Right forelimb (tissue), 1 donor: ENCODE measurements at regions not wholly inside any gene's neighbourhood (a gene's known extent, or its start where the extent isn't known, plus 50 kb on each side); places are given as distances from the start of the nearest gene placed in this dataset.
"Not testable (repeated sequence)": the region's sequence is repeated elsewhere in the genome, so short reads cannot be mapped to it uniquely, and the experiment has no call there.

Source experiments
- DNase-seq: peaks from one replicate; pipeline ENCODE4 v3.0.0-alpha.2; 2018

DNA sequence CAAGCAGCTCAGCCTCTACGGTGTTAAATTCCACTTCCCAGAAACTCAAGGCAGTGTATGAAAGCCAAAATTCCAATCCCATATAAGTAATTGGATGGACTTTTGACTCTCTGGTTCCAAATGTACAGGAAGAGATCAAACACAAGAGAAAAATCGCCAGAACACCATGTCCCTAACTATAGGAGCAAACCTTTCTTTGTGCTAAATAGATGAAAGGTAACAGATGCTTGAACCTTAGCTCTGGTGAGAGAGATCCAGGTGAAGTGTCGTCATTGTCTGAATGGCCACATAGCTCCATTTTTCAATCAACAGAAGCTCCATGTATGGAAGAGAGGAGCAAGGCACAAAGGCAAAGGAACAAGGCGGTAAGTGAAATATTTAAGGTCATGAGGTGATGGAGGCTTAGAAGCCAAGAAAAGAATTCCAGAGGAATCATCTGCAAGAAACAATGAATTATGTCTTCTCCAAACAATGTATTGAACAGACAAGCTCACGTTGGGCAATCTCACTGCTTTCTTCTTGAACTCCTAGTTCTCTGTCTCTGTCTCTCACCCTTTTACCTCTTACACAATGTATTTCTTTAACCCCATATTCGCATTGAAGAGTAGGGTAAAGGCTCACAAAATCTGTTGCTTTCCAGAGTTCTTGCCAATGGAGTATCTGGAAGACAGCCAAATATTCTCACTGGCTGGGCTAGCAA is 585.1 kb downstream of the GATA3 start:
- DNase-seq = no peak

DNA sequence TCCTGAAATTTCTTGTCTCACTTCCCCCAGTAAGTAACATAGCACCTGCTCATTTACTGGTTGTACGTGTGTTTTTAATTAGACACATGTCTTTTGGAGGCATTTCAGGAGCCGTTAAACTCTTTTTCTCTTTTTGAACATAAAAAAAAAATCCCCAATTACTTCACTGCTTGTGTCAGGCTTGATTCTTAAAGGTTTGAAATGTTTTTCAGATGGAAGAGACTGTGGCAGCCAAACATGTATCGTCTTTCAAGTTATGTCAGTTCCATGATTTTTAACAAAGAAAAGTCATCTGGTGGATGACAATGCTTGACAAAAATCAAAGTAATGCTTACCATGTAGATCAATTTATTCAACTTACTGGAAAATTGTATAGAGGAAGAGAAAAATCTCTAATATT is 585.8 kb downstream of the GATA3 start:
- no peak for DNase-seq

- DNase-seq = no peak
Measured at GRCh38 chr10:8640878-8641277, 586.4 kb downstream of the GATA3 start.

DNA sequence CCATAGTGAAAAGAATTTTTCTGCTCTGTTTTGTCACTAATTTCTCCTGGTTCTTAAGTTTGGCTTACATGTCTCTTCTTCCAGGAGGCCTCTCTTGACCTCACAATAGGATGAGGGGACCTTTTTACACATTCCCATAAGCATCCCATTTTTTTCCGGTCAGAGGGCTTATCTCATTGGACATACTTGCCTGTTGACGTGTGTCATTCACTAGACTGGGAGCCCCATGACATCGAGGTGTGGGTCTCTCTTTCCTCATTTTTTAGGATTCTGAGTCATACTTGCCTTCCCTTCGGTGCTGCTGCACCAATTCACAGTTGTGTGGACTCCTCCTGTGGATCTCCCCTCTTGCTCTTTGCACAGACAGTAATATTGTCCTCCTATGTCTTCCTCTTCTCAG is 601.8 kb downstream of the GATA3 start:
- no peak for DNase-seq

DNA sequence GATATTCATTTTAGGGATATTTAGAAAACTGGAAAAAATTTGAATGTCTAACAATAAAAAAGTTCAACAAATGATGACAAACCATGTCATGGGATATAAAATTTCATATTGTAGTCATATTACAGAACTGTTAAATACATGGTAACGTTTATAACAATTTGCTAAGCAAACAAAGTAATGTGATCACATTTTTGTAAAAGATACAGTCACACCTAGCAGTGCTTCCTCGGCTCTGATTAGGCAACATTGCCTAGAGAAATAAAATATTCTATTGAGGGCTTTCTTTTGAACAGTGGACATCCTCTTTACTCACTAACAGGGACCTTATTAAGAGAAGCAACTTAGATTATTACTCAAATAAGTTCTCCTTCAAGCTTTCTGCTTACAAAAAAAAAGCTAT is 605.5 kb downstream of the GATA3 start:
- no peak for DNase-seq

DNA sequence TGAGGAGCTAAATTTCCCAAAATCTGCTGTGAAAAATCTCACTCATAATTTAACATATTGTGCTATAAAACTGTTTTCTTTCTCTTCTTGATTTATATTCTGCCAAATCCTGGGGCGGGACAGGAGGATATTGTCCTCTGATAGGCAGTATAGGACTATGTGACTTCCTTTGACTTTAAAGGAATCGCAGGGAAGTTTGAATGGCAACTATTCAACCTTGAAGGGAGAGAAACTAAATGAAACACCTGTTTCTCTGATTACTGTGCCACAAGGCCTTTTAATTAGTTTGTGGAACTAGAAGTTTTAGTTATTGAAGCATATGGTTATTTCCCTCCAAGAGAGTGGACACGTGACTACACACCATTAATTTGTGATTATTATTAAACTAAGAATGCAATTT is 607.4 kb downstream of the GATA3 start:
- DNase-seq = no peak

- no peak for DNase-seq
Measured at GRCh38 chr10:8663131-8663530, 608.6 kb downstream of the GATA3 start.

GRCh38 chr10:8665322-8665721 is 610.8 kb downstream of the GATA3 start:
- no peak for DNase-seq

GRCh38 chr10:8670461-8670860 is 616.0 kb downstream of the GATA3 start:
- no peak for DNase-seq

- no peak for DNase-seq
Measured at GRCh38 chr10:8674230-8674629, 619.7 kb downstream of the GATA3 start.

DNA sequence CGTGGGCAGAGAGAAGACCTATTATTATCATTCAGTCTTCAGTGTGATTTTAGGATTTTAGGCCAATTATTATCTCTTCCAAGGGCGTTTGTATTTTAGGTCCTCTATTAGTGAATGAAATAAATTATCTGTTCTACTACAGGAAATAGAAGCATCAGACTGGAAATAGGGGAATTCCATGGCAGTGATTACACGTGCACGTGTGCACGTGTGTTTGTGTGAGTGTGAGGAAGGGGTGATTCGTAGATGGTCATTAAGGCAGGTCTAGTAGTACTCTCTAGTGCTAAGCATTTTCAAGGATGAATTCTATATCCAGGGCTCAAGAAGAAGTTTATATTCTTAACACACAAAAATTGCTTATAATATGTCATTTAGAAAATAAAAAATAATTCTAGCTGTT is 623.2 kb downstream of the GATA3 start:
- DNase-seq = no peak

GRCh38 chr10:8684916-8685315 is 630.4 kb downstream of the GATA3 start:
- not testable (repeated sequence) for DNase-seq

DNA sequence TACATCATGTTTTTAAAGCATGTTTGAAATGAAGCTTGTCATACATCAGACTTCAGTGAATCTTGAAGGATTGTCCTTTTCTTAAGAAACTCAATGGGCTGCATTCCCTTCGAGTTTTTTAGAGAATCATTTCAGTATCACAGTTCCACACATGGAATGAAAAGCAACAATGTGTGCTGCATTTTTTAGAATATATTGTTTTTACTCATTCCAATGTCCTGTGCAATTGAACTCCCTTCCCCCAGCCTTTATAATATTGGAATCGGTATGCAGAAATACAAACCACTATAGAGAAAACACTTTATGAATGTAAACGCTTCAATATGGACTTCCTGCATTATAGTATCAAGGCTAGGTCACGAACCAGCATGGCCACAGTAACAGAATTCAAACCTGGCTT is 634.4 kb downstream of the GATA3 start:
- DNase-seq = no peak

DNA sequence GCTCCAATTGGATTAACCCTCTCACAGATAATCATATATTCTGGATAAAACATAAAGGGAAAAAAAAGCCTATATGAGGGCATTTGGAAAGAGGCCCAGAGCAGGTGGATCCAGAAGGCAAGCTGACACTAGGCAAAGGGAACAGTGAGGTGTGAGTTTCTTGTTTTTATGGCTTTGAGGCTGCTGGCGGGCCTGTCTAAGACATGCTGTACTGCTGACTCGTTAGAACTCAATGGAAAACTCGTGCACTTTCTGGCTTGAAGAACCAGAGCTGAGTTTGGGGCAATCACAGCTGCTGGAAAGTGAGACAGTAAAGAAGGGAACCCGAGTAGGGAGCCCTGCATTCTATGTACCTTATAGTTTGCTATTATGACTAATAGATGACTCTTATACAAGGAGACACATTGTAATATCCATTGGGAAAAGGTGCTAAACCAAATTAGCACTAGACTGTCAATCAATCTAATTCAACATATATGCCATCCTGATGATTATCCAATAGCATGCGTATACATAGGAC is 637.1 kb downstream of the GATA3 start:
- no peak for DNase-seq

DNA sequence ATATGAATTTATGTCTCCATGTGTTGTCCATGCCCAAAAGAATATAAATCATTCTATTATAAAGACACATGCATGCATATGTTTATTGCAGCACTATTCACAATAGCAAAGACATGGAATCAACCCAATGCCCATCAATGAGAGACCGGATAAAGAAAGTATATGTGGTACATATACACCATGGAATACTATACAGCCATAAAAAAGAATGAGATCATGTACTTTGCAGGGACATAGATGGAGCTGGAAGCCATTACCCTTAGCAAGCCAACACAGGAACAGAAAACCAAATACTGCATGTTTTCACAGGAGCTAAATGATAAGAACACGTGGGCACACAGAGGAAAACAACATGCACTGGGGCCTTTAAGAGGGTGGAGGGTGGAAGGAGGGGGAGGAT is 639.1 kb downstream of the GATA3 start:
- not testable (repeated sequence) for DNase-seq

DNA sequence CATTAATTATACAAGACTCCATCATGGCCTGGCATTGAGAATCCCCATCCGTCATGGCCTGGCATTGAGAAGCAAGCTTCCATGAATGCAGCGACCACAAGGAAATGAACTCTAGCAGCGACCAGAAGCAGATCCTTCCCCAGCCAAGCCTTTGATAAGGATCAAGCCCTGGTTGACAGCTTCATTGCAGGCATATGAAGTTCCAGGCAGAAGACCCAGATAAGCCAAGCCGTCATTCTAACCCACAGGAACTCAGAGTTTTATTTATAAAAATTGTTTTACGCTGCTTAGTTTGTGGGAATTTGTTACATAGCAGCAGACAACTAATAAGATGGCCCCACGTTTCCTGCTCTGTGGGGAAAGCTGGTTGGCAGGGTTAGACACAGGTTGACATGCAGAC is 642.3 kb downstream of the GATA3 start:
- no peak for DNase-seq

DNA sequence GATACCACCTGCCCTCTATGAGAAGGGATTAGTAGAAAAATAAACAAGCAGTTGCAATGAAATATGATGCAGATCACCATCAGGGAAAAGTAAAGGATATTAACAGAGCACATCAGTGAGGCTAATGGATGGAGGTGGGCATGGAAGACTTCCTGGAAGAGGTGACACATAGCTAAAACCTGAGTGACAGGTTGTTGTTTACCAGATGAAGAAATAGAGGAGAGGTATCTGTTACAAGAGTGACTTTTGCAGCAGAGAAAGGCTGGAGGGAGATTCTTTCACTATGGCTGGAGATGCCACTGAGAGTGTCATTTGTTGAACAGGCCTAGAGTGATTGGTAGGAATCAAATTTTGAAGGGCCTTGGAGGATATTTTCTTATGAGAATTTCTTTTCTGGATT is 646.2 kb downstream of the GATA3 start:
- DNase-seq = no peak

DNA sequence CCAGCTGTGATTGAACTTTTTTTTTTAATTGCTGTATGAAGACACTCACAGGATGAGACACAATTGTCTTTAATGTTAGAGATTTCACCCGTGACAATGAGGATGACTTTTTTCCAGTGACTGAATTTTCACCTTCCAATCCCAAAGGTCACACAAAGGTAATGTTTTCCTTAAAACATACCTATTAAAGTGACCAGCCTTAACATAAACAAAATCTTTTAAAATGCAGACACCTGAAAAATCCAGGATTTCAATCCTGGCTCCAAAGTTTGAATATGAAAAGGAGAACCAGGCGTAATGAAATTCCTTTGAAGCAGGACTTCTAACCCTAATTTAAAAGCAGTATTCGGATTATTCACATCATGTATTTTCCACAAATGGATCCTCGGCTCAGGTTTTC is 647.7 kb downstream of the GATA3 start:
- no peak for DNase-seq

DNA sequence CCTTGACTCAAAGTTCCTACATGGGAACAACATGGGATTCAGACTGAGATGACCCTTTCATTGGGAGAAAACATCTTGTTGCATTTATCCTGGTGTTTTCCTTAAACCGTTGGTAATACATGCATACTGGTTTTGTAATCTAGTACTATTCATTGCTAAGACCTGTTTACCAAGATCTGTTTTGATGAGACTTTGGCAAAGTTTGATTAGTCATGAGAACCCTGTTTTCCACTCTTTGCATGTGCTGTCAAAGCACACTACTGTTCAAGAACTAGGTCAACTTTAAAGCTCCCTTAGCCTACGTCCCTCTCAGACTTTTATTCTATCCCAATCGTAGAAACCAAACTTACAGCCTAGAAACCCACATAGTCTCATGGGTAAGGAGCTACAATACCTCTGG is 650.9 kb downstream of the GATA3 start:
- DNase-seq = no peak

GRCh38 chr10:8712656-8713055 is 658.2 kb downstream of the GATA3 start:
- no peak for DNase-seq

GRCh38 chr10:8719971-8720370 is 665.5 kb downstream of the GATA3 start:
- DNase-seq = no peak

- DNase-seq = no peak
Measured at GRCh38 chr10:8721650-8722049, 667.2 kb downstream of the GATA3 start.

DNA sequence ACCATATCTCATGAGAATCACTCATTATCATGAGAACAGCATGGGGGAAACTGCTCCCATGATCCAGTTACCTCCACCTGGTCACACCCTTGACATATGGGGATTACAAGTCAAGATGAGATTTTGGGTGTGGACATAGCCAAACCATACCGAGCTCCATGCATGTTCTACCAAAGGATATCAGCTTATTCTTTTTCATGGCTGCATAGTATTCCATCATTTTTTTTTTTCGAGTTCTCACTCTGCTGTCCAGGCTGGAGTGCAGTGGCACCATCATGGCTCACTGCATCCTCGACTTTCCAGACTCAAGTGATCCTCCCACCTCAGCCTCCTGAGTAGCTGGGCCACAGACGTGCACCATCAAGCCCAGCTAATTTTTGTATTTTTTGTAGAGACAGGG is 668.3 kb downstream of the GATA3 start:
- no peak for DNase-seq

- no peak for DNase-seq
Measured at GRCh38 chr10:8725343-8725742, 670.9 kb downstream of the GATA3 start.

DNA sequence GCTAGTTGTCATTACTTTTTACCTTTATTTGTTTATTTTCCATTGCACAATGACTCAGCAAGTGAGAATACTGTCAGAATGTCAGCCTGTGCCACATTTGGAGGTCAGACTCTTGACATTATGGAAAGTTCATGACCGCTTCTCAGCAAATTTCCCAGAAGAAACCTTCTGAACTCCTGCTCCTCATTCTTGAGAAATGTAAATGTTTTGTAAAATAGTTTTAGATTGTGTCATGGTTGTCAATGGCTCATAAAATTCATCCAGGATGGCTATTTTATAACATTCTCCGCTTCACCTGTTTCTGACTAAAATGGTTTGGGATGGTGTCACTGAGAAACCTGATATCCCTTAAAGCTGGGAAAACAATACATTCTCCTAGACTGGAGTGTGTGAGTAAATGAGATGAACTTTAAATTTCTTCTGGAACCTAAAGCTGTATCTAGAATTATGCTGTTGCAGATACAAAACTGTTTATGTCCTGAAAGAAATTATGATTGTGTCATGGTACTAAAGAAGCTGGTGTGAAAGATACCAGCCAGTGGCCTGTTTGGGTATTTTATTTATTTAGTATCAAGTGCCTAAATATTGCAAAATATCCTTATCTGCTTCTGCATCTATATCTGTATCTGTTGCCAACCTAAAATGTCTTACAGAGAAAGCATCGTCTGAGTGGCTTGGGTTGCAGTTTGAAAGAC is 671.7 kb downstream of the GATA3 start:
- DNase-seq = no peak
